NCI-H2196 (cell line): ENCODE measurements at regions not wholly inside any gene's neighbourhood (a gene's known extent, or its start where the extent isn't known, plus 50 kb on each side); places are given as distances from the start of the nearest gene placed in this dataset.
"Not testable (repeated sequence)": the region's sequence is repeated elsewhere in the genome, so short reads cannot be mapped to it uniquely, and the experiment has no call there.

Experiments used
- DNase-seq: peaks from one replicate; lab custom pipeline; 2025; ENCODE audit not compliant: unreplicated experiment; lab: John Stamatoyannopoulos, UW

DNA sequence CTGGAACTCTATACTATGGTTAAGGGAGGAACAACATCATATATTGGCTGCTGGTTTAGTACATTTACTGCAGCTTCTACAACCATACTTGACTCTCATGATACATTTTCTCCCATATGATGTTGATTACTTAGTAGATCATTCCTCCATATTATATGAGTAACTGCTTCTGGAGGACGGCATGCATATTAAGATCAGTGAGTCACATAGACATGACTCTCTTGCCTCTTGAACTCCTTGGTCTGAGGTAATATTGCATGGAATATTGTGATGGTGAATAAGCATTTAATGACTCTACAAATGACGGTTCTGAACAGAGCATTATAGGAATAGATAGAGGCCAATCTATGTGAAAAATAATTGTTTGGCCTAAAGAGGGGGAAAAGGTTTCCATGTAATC lies 418.8 kb upstream of the SPHKAP start:
- DNase-seq: no peak

DNA sequence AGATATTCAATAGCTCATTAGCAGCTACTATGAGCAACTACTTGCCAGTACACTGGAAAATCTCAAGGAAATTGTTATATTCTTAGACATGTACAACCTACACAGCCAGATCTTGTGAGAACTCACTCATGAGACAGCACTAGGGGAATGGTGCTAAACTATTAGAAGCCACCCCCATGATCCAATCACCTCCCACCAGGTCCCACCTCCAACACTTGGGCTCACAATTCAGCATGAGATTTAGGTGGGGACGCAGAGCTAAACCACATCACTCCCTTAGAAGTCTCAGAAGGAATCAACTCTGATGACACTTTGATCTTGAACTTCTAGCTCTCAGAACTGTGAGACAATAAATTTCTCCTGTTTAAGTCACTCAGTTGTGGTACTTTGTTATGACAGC lies 418.3 kb upstream of the SPHKAP start:
- no peak for DNase-seq

GRCh38 chr2:228599297-228599696 lies 417.8 kb upstream of the SPHKAP start:
- DNase-seq: no peak

DNA sequence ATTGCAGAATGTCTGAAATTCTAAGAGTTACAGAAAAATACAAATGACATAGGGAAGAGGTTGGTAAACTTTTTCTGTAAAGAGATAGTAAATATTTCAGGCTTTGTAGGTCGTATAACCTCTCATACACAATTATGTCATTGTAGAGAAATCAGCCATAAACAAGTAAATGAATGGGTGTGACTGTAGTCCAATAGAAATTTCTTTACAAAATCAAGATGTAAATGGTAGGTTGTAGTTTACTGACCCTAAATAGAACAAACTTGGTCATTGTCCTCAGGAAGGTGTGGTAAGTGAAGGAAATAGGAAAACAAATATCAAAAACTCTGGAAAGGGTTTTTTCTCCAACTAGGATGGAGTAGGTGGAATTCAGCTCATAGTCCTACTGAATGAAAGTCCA lies 415.5 kb upstream of the SPHKAP start:
- no peak for DNase-seq

DNA sequence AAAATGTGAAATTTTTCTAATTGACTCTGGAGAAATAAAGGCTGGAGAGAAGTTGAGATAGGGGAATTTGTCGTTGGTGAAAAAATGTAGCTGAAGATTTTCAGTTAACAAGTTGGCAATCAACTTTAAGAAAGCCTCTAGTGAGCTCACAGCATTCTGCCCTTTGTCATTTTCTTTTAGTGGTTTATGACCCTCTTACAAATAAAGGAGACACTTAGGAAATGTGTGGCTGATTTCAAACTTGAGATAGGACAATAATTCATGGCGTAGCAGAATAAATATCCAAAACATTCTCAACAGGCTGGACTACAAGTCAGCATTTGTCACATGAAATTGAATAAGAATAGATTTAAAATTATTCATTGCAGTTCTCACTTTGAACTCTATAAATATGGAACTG lies 412.5 kb upstream of the SPHKAP start:
- no peak for DNase-seq

DNA sequence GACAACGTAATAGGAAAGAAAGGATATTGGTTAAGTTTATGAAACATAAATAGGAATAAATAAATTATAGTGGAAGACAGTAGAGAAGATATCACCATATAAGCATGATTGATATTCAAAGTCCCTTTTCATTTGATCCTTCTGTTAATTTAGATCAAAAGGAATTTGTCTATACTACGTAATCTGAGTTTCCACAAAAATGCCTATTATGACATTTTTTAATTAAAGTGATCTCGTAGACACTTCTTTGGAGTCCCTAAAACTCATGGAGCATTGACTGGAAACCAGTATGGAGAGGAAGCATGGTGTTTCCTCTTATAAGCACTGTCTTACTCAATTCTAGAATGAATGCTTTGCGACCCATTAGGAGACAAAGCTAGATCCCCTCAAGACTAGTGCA lies 411.4 kb upstream of the SPHKAP start:
- no peak for DNase-seq

- DNase-seq: no peak
Measured at GRCh38 chr2:228590681-228591080, 409.2 kb upstream of the SPHKAP start.

GRCh38 chr2:228589115-228589514 lies 407.6 kb upstream of the SPHKAP start:
- no peak for DNase-seq

GRCh38 chr2:228581731-228582130 lies 400.2 kb upstream of the SPHKAP start:
- DNase-seq: no peak

DNA sequence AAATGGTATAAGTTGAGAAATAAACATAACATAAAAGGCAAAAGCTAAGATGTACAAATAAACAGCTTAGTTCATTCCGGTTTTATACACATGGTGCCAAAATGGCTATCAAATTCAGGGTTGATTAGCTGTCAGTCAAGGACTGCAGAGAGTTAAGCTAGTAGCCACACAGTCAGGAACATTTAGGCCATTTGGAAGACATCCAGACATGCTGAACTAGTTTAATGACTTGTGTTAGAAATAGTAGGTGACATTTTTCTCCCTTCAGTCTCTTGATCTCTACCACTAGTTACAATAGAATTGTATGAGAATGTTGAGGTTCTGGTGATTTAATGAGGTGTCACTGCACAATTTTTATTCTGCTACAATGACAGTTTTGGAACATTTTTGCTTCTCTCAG lies 394.4 kb upstream of the SPHKAP start:
- no peak for DNase-seq

GRCh38 chr2:228568275-228568674 lies 386.8 kb upstream of the SPHKAP start:
- not testable (repeated sequence) for DNase-seq

DNA sequence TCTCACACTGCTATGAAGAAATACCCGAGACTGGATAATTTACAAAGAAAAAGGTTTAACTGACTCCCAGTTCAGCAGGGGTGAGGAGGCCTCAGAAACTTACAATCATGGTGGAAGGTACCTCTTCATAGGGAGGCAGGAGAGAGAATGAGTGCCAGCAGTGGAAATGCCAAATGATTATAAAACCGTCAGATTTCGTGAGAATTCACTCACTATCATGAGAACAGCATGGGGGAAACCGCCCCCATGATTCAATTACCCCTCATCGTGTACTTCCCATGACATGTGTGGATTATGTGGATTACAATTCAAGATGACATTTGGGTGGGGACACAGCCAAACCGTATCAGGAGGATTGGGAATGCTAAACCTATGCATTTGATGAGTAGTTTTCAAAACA lies 380.3 kb upstream of the SPHKAP start:
- DNase-seq: no peak

DNA sequence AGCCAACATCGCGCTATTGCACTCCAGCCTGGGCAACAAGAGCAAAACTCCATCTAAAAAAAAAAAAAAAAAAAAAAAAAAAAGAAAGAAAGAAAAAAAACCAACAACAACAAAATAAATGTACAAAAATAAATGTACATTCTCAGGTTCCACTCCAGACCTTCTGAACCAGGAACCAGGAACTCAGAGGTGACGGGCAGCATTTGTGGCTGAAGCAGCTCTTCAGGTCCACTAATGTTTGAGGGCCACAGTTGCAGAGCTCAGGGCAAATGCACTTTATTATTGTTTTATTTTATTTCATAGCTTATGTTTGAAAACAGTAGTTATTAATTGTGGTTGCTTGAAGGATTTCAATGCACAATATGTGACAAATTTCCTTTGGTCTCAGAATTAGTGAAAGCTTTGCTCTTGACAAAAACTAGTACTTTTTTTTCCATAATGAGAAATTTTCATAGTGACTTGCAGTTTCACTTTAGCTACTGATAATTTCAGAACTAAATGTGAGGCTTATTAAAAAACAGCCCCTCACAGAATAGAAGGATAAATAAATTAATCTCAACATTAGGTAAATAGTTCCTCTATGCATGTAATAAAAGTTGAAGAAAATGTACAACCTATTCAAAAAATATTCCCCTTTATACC lies 378.4 kb upstream of the SPHKAP start:
- DNase-seq: no peak

GRCh38 chr2:228556717-228557116 lies 375.2 kb upstream of the SPHKAP start:
- DNase-seq: no peak

DNA sequence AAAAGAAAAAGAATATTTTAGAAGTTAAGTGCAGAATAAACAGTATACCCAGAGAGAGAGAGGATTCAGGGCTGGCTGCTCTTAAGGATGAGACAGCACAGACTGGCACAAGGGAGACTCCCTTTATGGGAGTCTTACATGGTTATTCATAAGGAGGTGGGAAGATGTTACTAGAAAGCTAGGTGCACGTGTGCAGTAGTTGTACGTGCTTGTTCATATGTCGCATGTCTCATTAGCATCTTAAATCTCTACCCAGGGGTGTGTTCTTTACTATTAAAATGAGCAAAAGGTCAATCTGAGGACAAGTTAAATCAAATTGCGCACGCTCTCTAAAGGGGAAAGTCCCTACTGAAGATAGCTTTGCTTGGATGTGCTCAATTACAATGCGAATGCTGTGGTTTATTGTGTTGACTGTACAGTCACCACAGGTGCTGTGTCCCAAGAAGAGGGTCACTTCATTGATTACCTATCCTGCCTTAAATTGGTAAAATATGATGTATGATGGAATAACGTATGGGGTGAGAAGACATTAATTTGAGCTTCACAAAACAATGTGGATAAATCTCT lies 368.0 kb upstream of the SPHKAP start:
- DNase-seq: no peak

- DNase-seq: no peak
Measured at GRCh38 chr2:228548230-228548629, 366.7 kb upstream of the SPHKAP start.

GRCh38 chr2:228545748-228546145 lies 364.3 kb upstream of the SPHKAP start:
- no peak for DNase-seq

- no peak for DNase-seq
Measured at GRCh38 chr2:228545041-228545747, 363.7 kb upstream of the SPHKAP start.

GRCh38 chr2:228543117-228543516 lies 361.6 kb upstream of the SPHKAP start:
- DNase-seq: no peak

GRCh38 chr2:228542277-228542676 lies 360.8 kb upstream of the SPHKAP start:
- no peak for DNase-seq

- DNase-seq: no peak
Measured at GRCh38 chr2:228541789-228542188, 360.3 kb upstream of the SPHKAP start.

DNA sequence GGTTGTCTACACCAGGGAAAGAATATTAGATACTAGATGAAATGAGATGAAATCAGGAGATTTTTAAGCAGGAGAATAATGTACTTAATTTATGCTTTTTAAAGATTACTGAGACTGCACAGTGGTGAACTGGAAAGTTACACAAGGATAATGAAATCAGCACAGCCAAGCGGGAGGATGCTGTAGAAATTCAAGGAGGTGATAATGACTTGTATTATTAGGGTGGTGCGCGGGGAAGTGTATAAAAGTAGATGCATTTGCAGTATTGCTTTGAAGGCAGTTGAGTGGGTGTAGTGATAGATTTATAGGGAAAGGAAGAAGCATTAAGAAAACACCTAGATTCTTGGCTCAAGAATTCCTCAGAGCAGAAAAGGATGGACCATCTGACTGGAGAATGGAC lies 359.5 kb upstream of the SPHKAP start:
- DNase-seq: no peak

DNA sequence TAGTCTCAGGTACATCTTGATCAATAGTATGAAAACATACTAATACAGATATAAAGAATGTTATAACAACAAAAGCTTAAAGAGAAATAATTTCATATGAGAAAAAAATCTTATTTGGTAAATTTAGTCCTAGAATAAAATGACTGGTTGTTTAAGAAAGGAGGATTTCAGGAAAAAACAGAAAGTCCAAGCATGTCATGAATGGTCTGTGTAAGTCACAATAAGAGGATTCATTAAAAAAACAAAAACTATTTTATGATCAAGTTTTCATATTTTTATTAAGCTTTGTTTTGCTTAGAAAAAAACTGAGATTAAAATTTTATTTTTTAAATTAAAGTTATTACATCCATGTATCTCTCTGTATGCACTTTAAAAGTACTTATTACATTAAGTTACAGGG lies 353.9 kb upstream of the SPHKAP start:
- DNase-seq: no peak
